ENCODE measurements at regions not wholly inside any gene's neighbourhood (a gene's known extent, or its start where the extent isn't known, plus 50 kb on each side); places are given as distances from the start of the nearest gene placed in this dataset.

DNA sequence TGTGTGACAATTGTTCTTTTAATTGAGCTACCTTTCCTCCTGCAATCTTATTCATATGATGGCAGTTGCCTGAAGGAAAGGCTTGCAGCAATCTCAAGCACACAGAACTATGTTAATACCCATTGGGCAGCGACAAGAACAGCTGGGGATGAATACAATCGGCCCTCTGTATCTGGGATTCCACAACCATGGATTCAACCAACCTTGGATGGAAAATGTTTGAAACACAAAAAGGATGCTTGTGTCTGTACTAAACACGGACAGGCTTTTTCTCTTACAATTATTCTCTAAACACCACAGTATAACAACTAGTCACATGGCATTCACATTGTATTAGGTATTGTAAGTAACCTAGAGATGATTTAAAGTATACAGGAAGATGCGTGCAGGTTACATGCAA is 256.1 kb upstream of the SIX2 start:
- no TSS peak for BruUV-seq (replicated peaks)
- Histone ChIP-seq H4K20me1 (ENCODE audit: low read length) (no peaks in the 10 kb centered on the region), H3F3A (ENCODE audit: low read length, unreplicated experiment) (no peaks in the 10 kb centered on the region), H3K4me3 (ENCODE audit: low read length) (no peak overlapping the region), H3K79me2 (ENCODE audit: low read length) (no peaks in the 10 kb centered on the region), H3K9ac (ENCODE audit: low read length) (no peak overlapping the region; the same call in 1 of the 2 replicates), H3K4me2 (ENCODE audit: low read length) (no peak overlapping the region), H2AFZ (ENCODE audit: low read length) (no peak overlapping the region), H3K36me3 (ENCODE audit: low read depth, low read length) (peaks cover 5% of the 10 kb centered on the region; the same call in 1 of the 2 replicates), H3K9me3 (ENCODE audit: low read length) (no peaks in the 10 kb centered on the region), H3K4me1 (ENCODE audit: insufficient read depth, low read length) (peaks cover 44% of the 10 kb centered on the region), H3K27ac (ENCODE audit: low read length) (peak overlapping the region; percentile 68), H3K9me2 (replicated peaks; ENCODE audit: low read length) (no peaks in the 10 kb centered on the region), H3K27me3 (ENCODE audit: low read length) (no peaks in the 10 kb centered on the region)
- intact Hi-C loops (cut with micrococcal nuclease) = no loop called here
- ATAC-seq (no peak), DNase-seq (no peak)
- TF ChIP-seq EZH2 (IDR thresholded peaks at IDR 0.05; ENCODE audit: low read length, unreplicated experiment) = no peak
- TF ChIP-seq, protein P1, sequence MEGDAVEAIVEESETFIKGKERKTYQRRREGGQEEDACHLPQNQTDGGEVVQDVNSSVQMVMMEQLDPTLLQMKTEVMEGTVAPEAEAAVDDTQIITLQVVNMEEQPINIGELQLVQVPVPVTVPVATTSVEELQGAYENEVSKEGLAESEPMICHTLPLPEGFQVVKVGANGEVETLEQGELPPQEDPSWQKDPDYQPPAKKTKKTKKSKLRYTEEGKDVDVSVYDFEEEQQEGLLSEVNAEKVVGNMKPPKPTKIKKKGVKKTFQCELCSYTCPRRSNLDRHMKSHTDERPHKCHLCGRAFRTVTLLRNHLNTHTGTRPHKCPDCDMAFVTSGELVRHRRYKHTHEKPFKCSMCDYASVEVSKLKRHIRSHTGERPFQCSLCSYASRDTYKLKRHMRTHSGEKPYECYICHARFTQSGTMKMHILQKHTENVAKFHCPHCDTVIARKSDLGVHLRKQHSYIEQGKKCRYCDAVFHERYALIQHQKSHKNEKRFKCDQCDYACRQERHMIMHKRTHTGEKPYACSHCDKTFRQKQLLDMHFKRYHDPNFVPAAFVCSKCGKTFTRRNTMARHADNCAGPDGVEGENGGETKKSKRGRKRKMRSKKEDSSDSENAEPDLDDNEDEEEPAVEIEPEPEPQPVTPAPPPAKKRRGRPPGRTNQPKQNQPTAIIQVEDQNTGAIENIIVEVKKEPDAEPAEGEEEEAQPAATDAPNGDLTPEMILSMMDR (conservative IDR thresholded peaks at IDR 0.05; ENCODE audit: low read depth, low read length) = no peak
- TF ChIP-seq EZH2phosphoT487 (IDR thresholded peaks at IDR 0.05; ENCODE audit: borderline replicate concordance, low read length) = no peak
- ChIA-PET CTCF (no interaction called here), POLR2A (ENCODE audit: unreplicated experiment) (no interaction called here)

DNA sequence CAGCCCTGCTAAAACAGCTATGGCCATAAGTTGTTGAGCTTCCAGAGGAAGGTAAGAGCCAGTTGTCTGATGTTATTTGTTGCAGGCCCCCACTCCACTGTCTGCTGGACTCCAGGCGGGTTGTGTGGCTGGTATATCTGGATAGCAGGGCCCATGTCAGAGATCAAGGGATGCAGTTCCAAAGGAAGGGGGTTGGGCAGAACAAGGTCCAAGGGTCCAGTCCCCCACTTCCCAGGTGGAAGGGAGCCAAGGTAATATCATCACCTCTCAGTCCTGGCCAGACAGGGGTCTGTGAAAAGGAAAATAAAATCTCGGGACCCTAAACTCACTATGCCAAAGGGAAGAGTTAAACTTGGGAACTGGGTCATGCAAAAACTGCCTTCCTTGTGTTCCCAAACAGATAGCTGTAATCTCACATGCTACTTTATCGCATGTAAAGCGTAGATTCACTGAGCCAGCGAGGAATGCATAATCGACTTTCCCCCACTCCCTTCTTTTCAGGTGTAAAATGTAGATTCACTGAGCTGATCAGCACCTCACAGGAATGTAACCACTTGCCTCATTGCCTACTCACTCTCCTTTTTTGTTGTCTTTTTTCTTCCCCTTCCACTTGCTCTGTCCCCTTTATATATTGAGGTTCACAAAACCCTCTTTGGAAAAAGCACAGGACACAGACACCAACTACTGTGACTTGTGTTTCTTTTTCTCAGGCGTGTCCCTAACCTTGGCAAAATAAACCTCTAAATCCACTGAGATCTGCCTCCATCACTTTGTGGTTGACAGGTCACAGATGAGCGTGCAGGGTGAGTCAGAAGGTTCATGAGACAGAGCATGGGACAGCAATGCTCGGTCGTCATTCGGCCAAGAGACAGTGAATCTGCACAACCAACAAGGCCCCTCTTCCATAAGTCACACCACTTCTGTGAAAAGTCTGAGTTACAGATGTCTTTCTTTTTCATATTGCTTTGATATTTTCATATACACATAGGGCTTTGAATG is 255.3 kb upstream of the SIX2 start:
- ChIA-PET CTCF (no interaction called here), POLR2A (ENCODE audit: unreplicated experiment) (no interaction called here)
- peaks cover 52% of the 10 kb centered on the region for H3K4me1 ChIP-seq (ENCODE audit: insufficient read depth, low read length)
- intact Hi-C loops (cut with micrococcal nuclease) = no loop called here
- H3K9me2 ChIP-seq (replicated peaks; ENCODE audit: low read length) = no peaks in the 10 kb centered on the region
- TF ChIP-seq, protein P1 (conservative IDR thresholded peaks at IDR 0.05; ENCODE audit: low read depth, low read length) = no peak
- TF ChIP-seq EZH2 (IDR thresholded peaks at IDR 0.05; ENCODE audit: low read length, unreplicated experiment) (no peak), EZH2phosphoT487 (IDR thresholded peaks at IDR 0.05; ENCODE audit: borderline replicate concordance, low read length) (no peak)
- H3K9ac ChIP-seq (ENCODE audit: low read length) = peak overlapping the region; percentile 2; the same call in 1 of the 2 replicates
- ATAC-seq (0 out of 2 replicates have a peak, but pooled peaks have one; percentile 20), DNase-seq (peak; percentile 63)
- H3K27me3 ChIP-seq (ENCODE audit: low read length) = no peaks in the 10 kb centered on the region
- H3F3A ChIP-seq (ENCODE audit: low read length, unreplicated experiment) = no peaks in the 10 kb centered on the region
- no TSS peak for BruUV-seq (replicated peaks)
- no peak overlapping the region for H3K4me2 ChIP-seq (ENCODE audit: low read length)
- peaks cover 5% of the 10 kb centered on the region; the same call in 1 of the 2 replicates for H3K36me3 ChIP-seq (ENCODE audit: low read depth, low read length)
- H4K20me1 ChIP-seq (ENCODE audit: low read length) = no peaks in the 10 kb centered on the region
- no peak overlapping the region for H3K4me3 ChIP-seq (ENCODE audit: low read length)
- no peak overlapping the region for H2AFZ ChIP-seq (ENCODE audit: low read length)
- peak overlapping the region; percentile 68 for H3K27ac ChIP-seq (ENCODE audit: low read length)
- no peaks in the 10 kb centered on the region for H3K9me3 ChIP-seq (ENCODE audit: low read length)
- H3K79me2 ChIP-seq (ENCODE audit: low read length) = no peaks in the 10 kb centered on the region
